GM08714 (cell line): ENCODE measurements at regions not wholly inside any gene's neighbourhood (a gene's known extent, or its start where the extent isn't known, plus 50 kb on each side); places are given as distances from the start of the nearest gene placed in this dataset.
"Not testable (repeated sequence)": the region's sequence is repeated elsewhere in the genome, so short reads cannot be mapped to it uniquely, and the experiment has no call there.

Source experiments
- H3K4me3 ChIP-seq: fragments of 200-500 bp; sonication (Bioruptor generic); 2 replicates; pipeline ENCODE4 v1.5.1; 2014; ENCODE audit warnings: mild to moderate bottlenecking, low read length, inconsistent platforms
- ZNF274 ChIP-seq: IDR thresholded peaks from 2 replicates; pipeline ENCODE4 v1.6.1; 2012; ENCODE audit warnings: mild to moderate bottlenecking, low read depth, low read length

GRCh38 chr1:119191325-119191724 is 50.9 kb upstream of the WARS2 start:
- no peak overlapping the region for H3K4me3 ChIP-seq
- TF ChIP-seq ZNF274, result no peak

- no peak for TF ChIP-seq ZNF274
- no peak overlapping the region for H3K4me3 ChIP-seq
Measured at GRCh38 chr1:119204197-119204960, 63.9 kb upstream of the WARS2 start.

GRCh38 chr1:119204961-119205357 is 64.5 kb upstream of the WARS2 start:
- TF ChIP-seq ZNF274, result no peak
- no peak overlapping the region for H3K4me3 ChIP-seq

GRCh38 chr1:119209061-119209460 is 68.6 kb upstream of the WARS2 start:
- TF ChIP-seq ZNF274, result no peak
- no peak overlapping the region for H3K4me3 ChIP-seq

- no peak overlapping the region for H3K4me3 ChIP-seq
- no peak for TF ChIP-seq ZNF274
Measured at GRCh38 chr1:119209596-119210295, 69.3 kb upstream of the WARS2 start.

GRCh38 chr1:119210296-119210649 is 69.8 kb upstream of the WARS2 start:
- TF ChIP-seq ZNF274, result no peak
- no peak overlapping the region for H3K4me3 ChIP-seq

- H3K4me3 ChIP-seq, result not testable (repeated sequence)
Measured at GRCh38 chr1:119213213-119213612, 72.8 kb upstream of the WARS2 start.

GRCh38 chr1:119214961-119215360 is 74.5 kb upstream of the WARS2 start:
- H3K4me3 ChIP-seq, result not testable (repeated sequence)

GRCh38 chr1:119217309-119217828 is 76.9 kb upstream of the WARS2 start:
- no peak overlapping the region for H3K4me3 ChIP-seq
- TF ChIP-seq ZNF274, result no peak

- no peak for TF ChIP-seq ZNF274
- H3K4me3 ChIP-seq, result no peak overlapping the region
Measured at GRCh38 chr1:119219711-119220110, 79.3 kb upstream of the WARS2 start.

GRCh38 chr1:119220991-119221390 is 80.5 kb upstream of the WARS2 start:
- no peak overlapping the region for H3K4me3 ChIP-seq

GRCh38 chr1:119222271-119222670 is 81.8 kb upstream of the WARS2 start:
- H3K4me3 ChIP-seq, result no peak overlapping the region
- no peak for TF ChIP-seq ZNF274

More at GRCh38 chr1:119220991-119221390, 80.5 kb upstream of the WARS2 start:
- TF ChIP-seq ZNF274, result no peak

GRCh38 chr1:119225265-119225664 is 84.8 kb upstream of the WARS2 start:
- no peak overlapping the region for H3K4me3 ChIP-seq
- TF ChIP-seq ZNF274, result no peak

- no peak for TF ChIP-seq ZNF274
- H3K4me3 ChIP-seq, result no peak overlapping the region
Measured at GRCh38 chr1:119225831-119226230, 85.4 kb upstream of the WARS2 start.

GRCh38 chr1:119226321-119226720 is 85.9 kb upstream of the WARS2 start:
- TF ChIP-seq ZNF274, result no peak
- H3K4me3 ChIP-seq, result no peak overlapping the region
